Vagina (tissue), 2 donors: ENCODE measurements at regions not wholly inside any gene's neighbourhood (a gene's known extent, or its start where the extent isn't known, plus 50 kb on each side); places are given as distances from the start of the nearest gene placed in this dataset. TPM values are rescaled to one million over a fixed set of nuclear protein-coding genes. Genes with fewer than 3 reads are reported as not detected.
A peak's percentile ranks its signal among the peaks of the same experiment; 100 is the strongest.

Source experiments
- DNase-seq, 2 donors: peaks; one replicate each; pipeline ENCODE4 v3.0.0-alpha.2; 2017; ENCODE audit errors: extremely low spot score in 2 of 2
- H3K27ac ChIP-seq: fragments of 200-600 bp; sonication (generic); one replicate; pipeline ENCODE4 v1.5.1; 2019
- H3K27me3 ChIP-seq: fragments of 200-600 bp; sonication (generic); one replicate; pipeline ENCODE4 v1.5.1; 2019
- H3K36me3 ChIP-seq, 2 donors: fragments of 200-600 bp; sonication (generic); one replicate each; pipeline ENCODE4 v1.5.1; 2017 to 2019
- H3K4me1 ChIP-seq: fragments of 200-600 bp; sonication (generic); one replicate; pipeline ENCODE4 v1.5.1; 2019
- H3K4me3 ChIP-seq, 2 donors: fragments of 200-600 bp; sonication (generic); 1 replicate in 1 of 2; 2 replicates in 1 of 2; pipeline ENCODE4 v1.5.1; 2016 to 2019
- H3K9me3 ChIP-seq: fragments of 200-600 bp; sonication (generic); one replicate; pipeline ENCODE4 v1.5.1; 2019
- POLR2A ChIP-seq, 2 donors: fragments of 450-650 bp; IDR thresholded peaks; one replicate each; pipeline ENCODE4 v1.6.1; 2017; ENCODE audit warnings: antibody characterized with exemption in 2 of 2, mild to moderate bottlenecking in 2 of 2, moderate library complexity in 2 of 2
- POLR2AphosphoS5 ChIP-seq, 2 donors: sonication (generic); formaldehyde crosslinking; IDR thresholded peaks; one replicate each; pipeline ENCODE4 v1.9.0; 2017; ENCODE audit warnings: antibody characterized with exemption in 2 of 2, mild to moderate bottlenecking in 2 of 2, low read depth in 1 of 2; ENCODE audit not compliant: insufficient read depth in 1 of 2
- intact Hi-C: fragments of 100-400 bp; cut with DNase I; formaldehyde crosslinking; loops from one replicate; pipeline ENCODE4 v1.15.1; 2023
- small RNA-seq: library from RNA; depleted of rRNA; stranded (forward); fragments of <200 nt; gene quantifications from one replicate; pipeline ENCODE3, GENCODE V24; 2016
- TF ChIP-seq, protein P1 (sequence below), 3 experiments: fragments of 450-650 bp in 2 of 3; fragments of 200-600 bp in 1 of 3; sonication (generic) in 1 of 3; IDR thresholded peaks; one replicate each; pipeline ENCODE4 v1.5.1; 2017 to 2019; ENCODE audit warnings: antibody characterized with exemption in 3 of 3, mild to moderate bottlenecking in 2 of 3, moderate library complexity in 2 of 3

DNA sequence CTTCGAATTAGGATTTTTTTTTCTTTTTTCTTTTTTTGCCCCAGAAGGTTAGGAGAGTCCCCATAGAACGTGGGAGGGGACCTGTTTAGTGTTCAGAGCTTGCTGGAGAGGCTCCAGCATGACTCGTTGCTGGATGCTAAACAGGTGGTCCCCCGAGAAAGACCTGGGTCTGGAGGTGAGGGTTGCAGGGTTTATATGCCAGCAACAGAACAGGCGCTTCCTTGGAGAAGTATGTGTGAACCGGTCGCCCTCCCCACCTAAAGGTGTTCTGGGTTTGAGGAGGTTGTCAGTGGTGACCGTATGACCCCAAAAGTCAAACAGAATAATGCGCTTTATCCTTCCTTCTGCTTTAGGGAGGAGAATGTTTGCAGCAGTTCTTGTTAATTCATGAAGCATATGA is 52.1 kb upstream of the SHOX start:
- intact Hi-C loops, result no loop called here
- H3K9me3 ChIP-seq, result no peaks in the 10 kb centered on the region
- DNase-seq, result peak in 1 of 2 donors; percentile 16
- no peaks in the 10 kb centered on the region for H3K36me3 ChIP-seq
- H3K4me1 ChIP-seq, result no peaks in the 10 kb centered on the region
- TF ChIP-seq POLR2AphosphoS5 (IDR thresholded peaks at IDR 0.05; ENCODE audit: insufficient read depth in 1 of 2, low read depth in 1 of 2) (no peak), POLR2A (IDR thresholded peaks at IDR 0.05) (no peak)
- TF ChIP-seq, protein P1, sequence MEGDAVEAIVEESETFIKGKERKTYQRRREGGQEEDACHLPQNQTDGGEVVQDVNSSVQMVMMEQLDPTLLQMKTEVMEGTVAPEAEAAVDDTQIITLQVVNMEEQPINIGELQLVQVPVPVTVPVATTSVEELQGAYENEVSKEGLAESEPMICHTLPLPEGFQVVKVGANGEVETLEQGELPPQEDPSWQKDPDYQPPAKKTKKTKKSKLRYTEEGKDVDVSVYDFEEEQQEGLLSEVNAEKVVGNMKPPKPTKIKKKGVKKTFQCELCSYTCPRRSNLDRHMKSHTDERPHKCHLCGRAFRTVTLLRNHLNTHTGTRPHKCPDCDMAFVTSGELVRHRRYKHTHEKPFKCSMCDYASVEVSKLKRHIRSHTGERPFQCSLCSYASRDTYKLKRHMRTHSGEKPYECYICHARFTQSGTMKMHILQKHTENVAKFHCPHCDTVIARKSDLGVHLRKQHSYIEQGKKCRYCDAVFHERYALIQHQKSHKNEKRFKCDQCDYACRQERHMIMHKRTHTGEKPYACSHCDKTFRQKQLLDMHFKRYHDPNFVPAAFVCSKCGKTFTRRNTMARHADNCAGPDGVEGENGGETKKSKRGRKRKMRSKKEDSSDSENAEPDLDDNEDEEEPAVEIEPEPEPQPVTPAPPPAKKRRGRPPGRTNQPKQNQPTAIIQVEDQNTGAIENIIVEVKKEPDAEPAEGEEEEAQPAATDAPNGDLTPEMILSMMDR (IDR thresholded peaks at IDR 0.05), result no peak
- H3K4me3 ChIP-seq, result no peak overlapping the region
- no peaks in the 10 kb centered on the region for H3K27me3 ChIP-seq
- H3K27ac ChIP-seq, result no peak overlapping the region

GRCh38 chrX:580030-580429 is 50.6 kb upstream of the SHOX start:
- H3K4me3 ChIP-seq, result no peak overlapping the region
- no peaks in the 10 kb centered on the region for H3K4me1 ChIP-seq
- peak in 1 of 2 donors; percentile 5 for DNase-seq
- no peaks in the 10 kb centered on the region for H3K27me3 ChIP-seq
- H3K36me3 ChIP-seq, result no peaks in the 10 kb centered on the region
- no peak overlapping the region for H3K27ac ChIP-seq
- TF ChIP-seq POLR2AphosphoS5 (IDR thresholded peaks at IDR 0.05; ENCODE audit: insufficient read depth in 1 of 2, low read depth in 1 of 2) (no peak), POLR2A (IDR thresholded peaks at IDR 0.05) (no peak)
- TF ChIP-seq, protein P1 (IDR thresholded peaks at IDR 0.05), result no peak
- intact Hi-C loops, result no loop called here
- H3K9me3 ChIP-seq, result no peaks in the 10 kb centered on the region

Small RNA genes in the stretch of these regions (small RNA-seq; reads per million reads assigned to genes)
- gene KRT18P53, result not detected
